ENCODE measurements at regions not wholly inside any gene's neighbourhood (a gene's known extent, or its start where the extent isn't known, plus 50 kb on each side); places are given as distances from the start of the nearest gene placed in this dataset.

- TF ChIP-seq POLR2A (IDR thresholded peaks at IDR 0.05; ENCODE audit: low read depth) = no peak
- TF ChIP-seq, protein P1, sequence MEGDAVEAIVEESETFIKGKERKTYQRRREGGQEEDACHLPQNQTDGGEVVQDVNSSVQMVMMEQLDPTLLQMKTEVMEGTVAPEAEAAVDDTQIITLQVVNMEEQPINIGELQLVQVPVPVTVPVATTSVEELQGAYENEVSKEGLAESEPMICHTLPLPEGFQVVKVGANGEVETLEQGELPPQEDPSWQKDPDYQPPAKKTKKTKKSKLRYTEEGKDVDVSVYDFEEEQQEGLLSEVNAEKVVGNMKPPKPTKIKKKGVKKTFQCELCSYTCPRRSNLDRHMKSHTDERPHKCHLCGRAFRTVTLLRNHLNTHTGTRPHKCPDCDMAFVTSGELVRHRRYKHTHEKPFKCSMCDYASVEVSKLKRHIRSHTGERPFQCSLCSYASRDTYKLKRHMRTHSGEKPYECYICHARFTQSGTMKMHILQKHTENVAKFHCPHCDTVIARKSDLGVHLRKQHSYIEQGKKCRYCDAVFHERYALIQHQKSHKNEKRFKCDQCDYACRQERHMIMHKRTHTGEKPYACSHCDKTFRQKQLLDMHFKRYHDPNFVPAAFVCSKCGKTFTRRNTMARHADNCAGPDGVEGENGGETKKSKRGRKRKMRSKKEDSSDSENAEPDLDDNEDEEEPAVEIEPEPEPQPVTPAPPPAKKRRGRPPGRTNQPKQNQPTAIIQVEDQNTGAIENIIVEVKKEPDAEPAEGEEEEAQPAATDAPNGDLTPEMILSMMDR (IDR thresholded peaks at IDR 0.05) = no peak
These were observed 497.7 kb upstream of the MEF2C start for GRCh38 chr5:89380635-89381034.

Measured in esophagus muscularis mucosa (tissue), 3 donors.